Loucy (cell line): ENCODE measurements at regions not wholly inside any gene's neighbourhood (a gene's known extent, or its start where the extent isn't known, plus 50 kb on each side); places are given as distances from the start of the nearest gene placed in this dataset.
"Not testable (repeated sequence)": the region's sequence is repeated elsewhere in the genome, so short reads cannot be mapped to it uniquely, and the experiment has no call there.

ENCODE experiments used
- EZH2phosphoT487 ChIP-seq: fragments of 200-600 bp; IDR thresholded peaks from 2 replicates; pipeline ENCODE4 v1.6.1; 2018; ENCODE audit warnings: antibody characterized with exemption, mild to moderate bottlenecking, moderate library complexity, borderline replicate concordance
- TF ChIP-seq, protein P1 (sequence below): fragments of 200-600 bp; sonication (generic); conservative IDR thresholded peaks from 2 replicates; pipeline ENCODE4 v1.5.1; 2014; ENCODE audit warnings: mild to moderate bottlenecking, antibody characterized with exemption, low read length

GRCh38 chr9:41354978-41355377 lies 165.9 kb upstream of the ZNG1F start:
- TF ChIP-seq, protein P1, sequence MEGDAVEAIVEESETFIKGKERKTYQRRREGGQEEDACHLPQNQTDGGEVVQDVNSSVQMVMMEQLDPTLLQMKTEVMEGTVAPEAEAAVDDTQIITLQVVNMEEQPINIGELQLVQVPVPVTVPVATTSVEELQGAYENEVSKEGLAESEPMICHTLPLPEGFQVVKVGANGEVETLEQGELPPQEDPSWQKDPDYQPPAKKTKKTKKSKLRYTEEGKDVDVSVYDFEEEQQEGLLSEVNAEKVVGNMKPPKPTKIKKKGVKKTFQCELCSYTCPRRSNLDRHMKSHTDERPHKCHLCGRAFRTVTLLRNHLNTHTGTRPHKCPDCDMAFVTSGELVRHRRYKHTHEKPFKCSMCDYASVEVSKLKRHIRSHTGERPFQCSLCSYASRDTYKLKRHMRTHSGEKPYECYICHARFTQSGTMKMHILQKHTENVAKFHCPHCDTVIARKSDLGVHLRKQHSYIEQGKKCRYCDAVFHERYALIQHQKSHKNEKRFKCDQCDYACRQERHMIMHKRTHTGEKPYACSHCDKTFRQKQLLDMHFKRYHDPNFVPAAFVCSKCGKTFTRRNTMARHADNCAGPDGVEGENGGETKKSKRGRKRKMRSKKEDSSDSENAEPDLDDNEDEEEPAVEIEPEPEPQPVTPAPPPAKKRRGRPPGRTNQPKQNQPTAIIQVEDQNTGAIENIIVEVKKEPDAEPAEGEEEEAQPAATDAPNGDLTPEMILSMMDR: not testable (repeated sequence)
- TF ChIP-seq EZH2phosphoT487: not testable (repeated sequence)
